ENCODE measurements at regions not wholly inside any gene's neighbourhood (a gene's known extent, or its start where the extent isn't known, plus 50 kb on each side); places are given as distances from the start of the nearest gene placed in this dataset.

GRCh38 chr16:66135838-66136237 is 230.7 kb upstream of the CDH5 start:
- ChIA-PET CTCF (no interaction called here), POLR2A (no interaction called here)
- Mint-ChIP-seq H3K27ac (no peak overlapping the region), H3K9me3 (ENCODE audit: insufficient read depth) (no peaks in the 10 kb centered on the region), H3K27me3 (peaks cover 25% of the 10 kb centered on the region), H3K4me3 (no peak overlapping the region), H3K4me1 (no peaks in the 10 kb centered on the region)
- intact Hi-C loops (cut with micrococcal nuclease), result no loop called here
- Histone ChIP-seq H2AFZ (ENCODE audit: insufficient read depth, low read depth, low read length, poor library complexity, severe bottlenecking) (no peak overlapping the region), H3K4me1 (ENCODE audit: control insufficient read depth in 2 of 2, insufficient read depth in 2 of 2, low read length in 2 of 2) (no peaks in the 10 kb centered on the region), H3K4me3 (ENCODE audit: control extremely low read depth in 1 of 5, extremely low read depth in 1 of 5, insufficient read depth in 1 of 5, low read depth in 2 of 5, low read length in 4 of 5) (no peak overlapping the region), H3K36me3 (replicated peaks in 1 of 2; ENCODE audit: control extremely low read depth in 1 of 2, control insufficient read depth in 1 of 2, extremely low read depth in 1 of 2, insufficient read depth in 2 of 2, low read length in 1 of 2) (no peaks in the 10 kb centered on the region), H3K9me3 (ENCODE audit: control extremely low read depth in 1 of 3, control insufficient read depth in 2 of 3, insufficient read depth in 1 of 3, low read length in 2 of 3) (no peaks in the 10 kb centered on the region), H3K79me2 (ENCODE audit: control insufficient read depth, insufficient read depth, low read length) (no peaks in the 10 kb centered on the region), H3K4me2 (replicated peaks; ENCODE audit: low read depth, low read length, poor library complexity, severe bottlenecking) (no peak overlapping the region), H3K27ac (ENCODE audit: low read length in 2 of 2) (no peak overlapping the region), H3K9ac (ENCODE audit: low read length) (no peak overlapping the region), H3K27me3 (replicated peaks in 1 of 4; ENCODE audit: control extremely low read depth in 1 of 4, control insufficient read depth in 3 of 4, insufficient read depth in 4 of 4, low read length in 3 of 4) (no peaks in the 10 kb centered on the region), H4K20me1 (ENCODE audit: control insufficient read depth, insufficient read depth, low read length, poor library complexity, severe bottlenecking) (no peaks in the 10 kb centered on the region)
- DNase-seq, result no peak
- TF ChIP-seq CTCF (IDR thresholded peaks at IDR 0.05) (no peak), EZH2 (IDR thresholded peaks at IDR 0.05; ENCODE audit: borderline replicate concordance, insufficient read depth, low read depth, low read length, poor library complexity, severe bottlenecking) (no peak)
- WGBS (ENCODE audit: insufficient coverage), result 100% methylated on average over 5 of the region's 5 CpGs
- ATAC-seq (ENCODE audit: low read depth), result no peak

- ChIA-PET CTCF (no interaction called here), POLR2A (no interaction called here)
- TF ChIP-seq EZH2 (IDR thresholded peaks at IDR 0.05; ENCODE audit: borderline replicate concordance, insufficient read depth, low read depth, low read length, poor library complexity, severe bottlenecking), result no peak
- no peak for TF ChIP-seq CTCF (IDR thresholded peaks at IDR 0.05)
- Histone ChIP-seq H3K4me1 (ENCODE audit: control insufficient read depth in 2 of 2, insufficient read depth in 2 of 2, low read length in 2 of 2) (no peaks in the 10 kb centered on the region), H3K27ac (ENCODE audit: low read length in 2 of 2) (no peak overlapping the region), H4K20me1 (ENCODE audit: control insufficient read depth, insufficient read depth, low read length, poor library complexity, severe bottlenecking) (no peaks in the 10 kb centered on the region), H3K27me3 (replicated peaks in 1 of 4; ENCODE audit: control extremely low read depth in 1 of 4, control insufficient read depth in 3 of 4, insufficient read depth in 4 of 4, low read length in 3 of 4) (no peaks in the 10 kb centered on the region), H2AFZ (ENCODE audit: insufficient read depth, low read depth, low read length, poor library complexity, severe bottlenecking) (no peak overlapping the region), H3K4me2 (replicated peaks; ENCODE audit: low read depth, low read length, poor library complexity, severe bottlenecking) (no peak overlapping the region), H3K9ac (ENCODE audit: low read length) (no peak overlapping the region), H3K9me3 (ENCODE audit: control extremely low read depth in 1 of 3, control insufficient read depth in 2 of 3, insufficient read depth in 1 of 3, low read length in 2 of 3) (no peaks in the 10 kb centered on the region), H3K36me3 (replicated peaks in 1 of 2; ENCODE audit: control extremely low read depth in 1 of 2, control insufficient read depth in 1 of 2, extremely low read depth in 1 of 2, insufficient read depth in 2 of 2, low read length in 1 of 2) (no peaks in the 10 kb centered on the region), H3K79me2 (ENCODE audit: control insufficient read depth, insufficient read depth, low read length) (no peaks in the 10 kb centered on the region), H3K4me3 (ENCODE audit: control extremely low read depth in 1 of 5, extremely low read depth in 1 of 5, insufficient read depth in 1 of 5, low read depth in 2 of 5, low read length in 4 of 5) (no peak overlapping the region)
- no peak overlapping the region for H3K4me3 Mint-ChIP-seq
- WGBS (ENCODE audit: insufficient coverage), result 88% methylated on average over 1 of the region's 4 CpGs
- H3K9me3 Mint-ChIP-seq (ENCODE audit: insufficient read depth), result no peaks in the 10 kb centered on the region
- peaks cover 24% of the 10 kb centered on the region for H3K27me3 Mint-ChIP-seq
- no peaks in the 10 kb centered on the region for H3K4me1 Mint-ChIP-seq
- DNase-seq (no peak), ATAC-seq (ENCODE audit: low read depth) (no peak)
- intact Hi-C loops (cut with micrococcal nuclease), result no loop called here
- H3K27ac Mint-ChIP-seq, result no peak overlapping the region
Measured at GRCh38 chr16:66135421-66135831, 231.1 kb upstream of the CDH5 start.
